ENCODE measurements at regions not wholly inside any gene's neighbourhood (a gene's known extent, or its start where the extent isn't known, plus 50 kb on each side); places are given as distances from the start of the nearest gene placed in this dataset.
"Not testable (repeated sequence)": the region's sequence is repeated elsewhere in the genome, so short reads cannot be mapped to it uniquely, and the experiment has no call there.

DNA sequence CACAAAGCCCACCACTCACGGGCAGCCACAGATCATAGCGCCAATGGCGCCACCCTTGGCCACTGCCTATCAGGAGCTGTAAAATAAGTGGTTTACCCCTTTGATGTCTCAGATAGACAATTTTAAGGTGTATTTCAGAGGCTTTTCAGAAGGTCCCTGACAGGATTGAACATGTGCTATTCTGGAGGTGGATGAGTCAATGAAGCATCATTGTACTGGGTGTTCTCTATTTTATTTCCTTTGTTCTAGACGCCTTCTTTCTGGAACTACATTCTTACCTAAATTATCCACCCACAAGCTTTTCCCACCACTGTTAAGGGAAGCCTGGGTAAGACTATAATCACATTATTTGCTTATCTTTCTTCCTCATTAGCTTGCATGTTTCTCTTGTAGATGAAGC lies 1351.6 kb downstream of the NLGN4Y start:
- not testable (repeated sequence) for TF ChIP-seq CTCF (conservative IDR thresholded peaks at IDR 0.05; ENCODE audit: low read length); EZH2phosphoT487 (IDR thresholded peaks at IDR 0.05; ENCODE audit: borderline replicate concordance, low read depth, low read length)
